OCI-LY7 (cell line): ENCODE measurements at regions not wholly inside any gene's neighbourhood (a gene's known extent, or its start where the extent isn't known, plus 50 kb on each side); places are given as distances from the start of the nearest gene placed in this dataset.

Experiments
- EZH2phosphoT487 ChIP-seq: fragments of 200-600 bp; sonication (generic); IDR thresholded peaks from 2 replicates; pipeline ENCODE4 v1.6.1; 2018; ENCODE audit warnings: low read depth, borderline replicate concordance, mild to moderate bottlenecking, mixed run types, antibody characterized with exemption, low read length, moderate library complexity, mixed read lengths
- TF ChIP-seq, protein P1 (sequence below): fragments of 200-600 bp; sonication (generic); conservative IDR thresholded peaks from 2 replicates; pipeline ENCODE4 v1.5.1; 2014; ENCODE audit warnings: mild to moderate bottlenecking, antibody characterized with exemption, low read length, moderate library complexity, mixed read lengths

DNA sequence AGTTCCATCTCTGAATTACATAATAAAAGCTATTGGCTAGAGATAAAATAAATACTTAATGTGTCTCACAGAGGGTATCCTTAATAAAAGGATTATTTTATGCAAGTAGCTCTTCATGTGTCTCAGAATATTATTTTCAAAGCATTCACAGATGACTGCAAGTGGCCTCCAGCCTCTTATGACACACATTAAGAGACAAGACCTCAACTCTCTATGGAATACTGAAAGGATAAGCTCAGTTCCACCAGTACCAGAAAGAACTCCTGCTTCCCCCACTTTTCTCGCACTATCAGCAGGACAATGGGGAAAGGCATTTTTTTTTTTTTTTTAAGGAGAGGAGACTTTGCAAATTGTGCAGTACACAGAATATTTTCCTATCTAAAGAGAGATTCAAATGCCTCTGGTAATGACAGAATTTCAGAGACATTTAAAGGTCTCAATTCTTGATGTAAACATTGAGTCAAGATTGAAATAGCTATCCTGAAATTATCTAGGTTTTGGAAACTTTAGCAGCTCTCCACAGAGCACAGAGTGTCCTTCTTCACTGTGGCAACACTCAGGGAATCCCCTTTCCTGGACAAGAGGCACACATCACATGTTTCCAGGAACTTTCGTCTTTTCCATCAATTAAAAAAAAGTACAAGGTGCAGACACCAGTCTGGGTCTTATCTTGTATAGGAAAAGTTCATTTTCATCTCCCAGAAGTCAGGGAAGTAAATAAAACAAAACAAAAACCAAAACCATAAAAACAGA, 122.0 kb upstream of the ANK3 start:
- TF ChIP-seq, protein P1, sequence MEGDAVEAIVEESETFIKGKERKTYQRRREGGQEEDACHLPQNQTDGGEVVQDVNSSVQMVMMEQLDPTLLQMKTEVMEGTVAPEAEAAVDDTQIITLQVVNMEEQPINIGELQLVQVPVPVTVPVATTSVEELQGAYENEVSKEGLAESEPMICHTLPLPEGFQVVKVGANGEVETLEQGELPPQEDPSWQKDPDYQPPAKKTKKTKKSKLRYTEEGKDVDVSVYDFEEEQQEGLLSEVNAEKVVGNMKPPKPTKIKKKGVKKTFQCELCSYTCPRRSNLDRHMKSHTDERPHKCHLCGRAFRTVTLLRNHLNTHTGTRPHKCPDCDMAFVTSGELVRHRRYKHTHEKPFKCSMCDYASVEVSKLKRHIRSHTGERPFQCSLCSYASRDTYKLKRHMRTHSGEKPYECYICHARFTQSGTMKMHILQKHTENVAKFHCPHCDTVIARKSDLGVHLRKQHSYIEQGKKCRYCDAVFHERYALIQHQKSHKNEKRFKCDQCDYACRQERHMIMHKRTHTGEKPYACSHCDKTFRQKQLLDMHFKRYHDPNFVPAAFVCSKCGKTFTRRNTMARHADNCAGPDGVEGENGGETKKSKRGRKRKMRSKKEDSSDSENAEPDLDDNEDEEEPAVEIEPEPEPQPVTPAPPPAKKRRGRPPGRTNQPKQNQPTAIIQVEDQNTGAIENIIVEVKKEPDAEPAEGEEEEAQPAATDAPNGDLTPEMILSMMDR = no peak
- TF ChIP-seq EZH2phosphoT487 = no peak
